Fibroblast of skin of abdomen (primary cell): ENCODE measurements at regions not wholly inside any gene's neighbourhood (a gene's known extent, or its start where the extent isn't known, plus 50 kb on each side); places are given as distances from the start of the nearest gene placed in this dataset.
"Not testable (repeated sequence)": the region's sequence is repeated elsewhere in the genome, so short reads cannot be mapped to it uniquely, and the experiment has no call there.

Experiments
- DNase-seq: peaks from one replicate; pipeline ENCODE4 v3.0.0-alpha.2; 2013

DNA sequence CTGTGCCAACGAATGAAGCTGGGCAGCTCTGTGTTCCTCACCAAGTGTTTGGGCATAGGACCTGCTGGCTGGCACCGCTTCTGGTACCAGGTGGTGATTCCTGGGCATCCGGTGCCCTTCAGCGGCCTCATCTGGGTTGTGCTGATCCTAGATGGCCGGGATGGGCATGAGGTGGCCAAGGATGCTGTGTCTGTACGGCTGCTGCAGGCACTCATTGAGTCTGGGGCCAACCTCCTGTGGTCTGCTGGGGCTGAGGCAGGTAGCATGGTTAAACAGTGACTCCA, 96.1 kb upstream of the PLEKHM1 start:
- DNase-seq = not testable (repeated sequence)

DNA sequence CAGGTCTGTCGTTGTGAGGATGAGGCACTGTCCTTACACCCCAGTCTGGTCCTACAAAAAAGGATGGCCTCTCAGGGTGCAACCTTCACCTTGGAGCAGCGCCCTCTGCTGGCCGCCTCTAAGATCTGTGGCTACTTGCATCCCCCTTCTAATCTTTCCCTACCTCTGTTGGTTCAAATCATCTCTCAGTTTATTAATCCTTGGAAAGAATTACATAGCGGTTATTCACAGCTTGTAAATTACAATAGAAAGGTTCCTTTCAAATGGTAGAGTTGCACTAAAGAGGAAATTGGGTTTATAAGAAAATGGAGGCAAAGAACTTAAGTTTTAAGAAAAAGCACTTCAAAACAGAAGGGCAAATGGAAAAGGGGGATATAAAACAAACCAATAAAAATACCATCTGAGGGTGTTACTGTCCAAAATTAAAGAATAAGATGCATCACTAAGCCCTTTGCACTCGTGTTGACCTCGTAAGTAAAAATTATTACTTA, 102.0 kb upstream of the PLEKHM1 start:
- DNase-seq = not testable (repeated sequence)

DNA sequence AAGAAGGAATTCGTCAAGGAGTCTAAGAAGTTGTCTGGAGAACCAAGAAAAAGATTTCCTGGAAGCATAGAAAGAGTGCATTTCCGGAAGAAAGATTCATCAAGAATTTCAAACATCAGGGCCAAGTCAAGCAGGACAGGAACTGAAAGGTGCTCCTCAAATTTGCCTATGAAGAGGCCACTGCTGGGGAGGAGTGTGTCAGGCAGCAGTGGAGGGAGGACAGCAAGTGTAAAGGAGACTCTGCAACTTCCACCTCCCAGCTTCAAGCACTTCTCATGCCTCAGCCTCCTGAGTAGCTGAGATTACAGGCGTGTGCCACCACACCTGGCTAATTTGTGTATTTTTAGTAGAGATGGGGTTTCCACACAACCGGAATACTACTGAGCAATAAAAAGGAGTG, 105.8 kb upstream of the PLEKHM1 start:
- DNase-seq = not testable (repeated sequence)

DNA sequence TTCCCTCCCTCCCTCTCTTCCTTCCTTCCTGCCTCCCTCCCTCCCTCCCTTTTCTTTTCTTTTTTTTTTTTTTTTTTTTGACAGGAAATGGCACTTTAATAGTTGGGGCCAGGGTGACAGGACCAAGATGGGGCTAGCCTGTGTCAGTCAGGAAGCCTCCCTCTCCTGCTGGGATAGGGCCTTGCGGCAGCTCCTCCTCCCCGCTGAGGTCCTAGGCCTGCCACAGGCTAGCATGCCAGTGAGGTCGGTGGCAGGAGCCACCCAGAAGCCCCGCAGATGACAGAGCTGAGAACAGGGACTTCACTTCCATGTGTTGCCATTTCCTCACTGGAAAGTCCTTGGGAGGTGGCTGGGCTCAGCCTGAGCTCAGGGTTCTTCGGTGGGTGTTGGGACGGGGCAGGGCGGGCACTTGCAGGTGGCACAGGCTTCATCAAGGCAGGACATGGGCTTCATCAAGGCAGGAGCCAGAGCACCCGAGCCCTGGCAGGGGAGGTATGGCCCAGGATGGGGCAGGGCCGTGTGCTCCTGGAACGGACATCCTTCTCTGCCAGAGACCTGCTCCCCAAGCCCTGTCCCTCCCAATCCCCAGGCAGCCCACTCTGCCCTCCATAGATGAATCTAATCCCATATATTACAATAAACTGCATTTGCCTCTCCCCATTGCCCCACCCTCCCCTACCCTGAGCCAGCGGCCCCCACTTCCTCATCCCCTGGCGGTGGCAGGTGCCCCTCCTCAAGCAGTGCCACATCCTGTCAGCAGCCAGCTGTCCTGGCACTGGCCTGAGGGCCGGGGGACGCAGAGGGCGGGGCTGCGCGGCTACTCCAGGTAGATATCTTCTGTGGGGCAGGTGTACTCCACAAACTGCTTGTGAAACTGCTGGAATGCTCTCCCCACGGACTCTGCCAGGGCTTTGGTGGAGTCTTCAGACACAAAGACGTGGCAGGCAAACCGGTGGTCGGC, 109.8 kb upstream of the PLEKHM1 start:
- not testable (repeated sequence) for DNase-seq

DNA sequence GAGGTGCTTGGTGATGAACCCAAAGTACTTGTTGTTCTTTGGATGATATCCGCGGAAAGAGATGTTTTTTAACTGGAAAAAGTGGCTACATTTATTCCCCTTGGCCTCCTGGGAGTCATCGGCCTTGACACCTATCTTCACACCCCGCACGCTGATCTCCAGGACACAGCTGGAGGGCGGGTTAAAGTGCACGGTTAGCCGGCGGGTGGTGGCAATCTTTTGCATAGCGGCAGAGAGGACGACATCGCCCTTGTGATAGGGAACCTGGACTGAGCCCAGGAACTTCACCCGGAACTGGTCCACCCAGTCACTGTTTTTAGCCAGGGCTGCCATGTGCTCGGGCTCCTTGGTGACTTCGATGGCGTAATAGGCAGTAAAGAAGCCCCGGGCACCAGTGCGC, 110.5 kb upstream of the PLEKHM1 start:
- DNase-seq = not testable (repeated sequence)

DNA sequence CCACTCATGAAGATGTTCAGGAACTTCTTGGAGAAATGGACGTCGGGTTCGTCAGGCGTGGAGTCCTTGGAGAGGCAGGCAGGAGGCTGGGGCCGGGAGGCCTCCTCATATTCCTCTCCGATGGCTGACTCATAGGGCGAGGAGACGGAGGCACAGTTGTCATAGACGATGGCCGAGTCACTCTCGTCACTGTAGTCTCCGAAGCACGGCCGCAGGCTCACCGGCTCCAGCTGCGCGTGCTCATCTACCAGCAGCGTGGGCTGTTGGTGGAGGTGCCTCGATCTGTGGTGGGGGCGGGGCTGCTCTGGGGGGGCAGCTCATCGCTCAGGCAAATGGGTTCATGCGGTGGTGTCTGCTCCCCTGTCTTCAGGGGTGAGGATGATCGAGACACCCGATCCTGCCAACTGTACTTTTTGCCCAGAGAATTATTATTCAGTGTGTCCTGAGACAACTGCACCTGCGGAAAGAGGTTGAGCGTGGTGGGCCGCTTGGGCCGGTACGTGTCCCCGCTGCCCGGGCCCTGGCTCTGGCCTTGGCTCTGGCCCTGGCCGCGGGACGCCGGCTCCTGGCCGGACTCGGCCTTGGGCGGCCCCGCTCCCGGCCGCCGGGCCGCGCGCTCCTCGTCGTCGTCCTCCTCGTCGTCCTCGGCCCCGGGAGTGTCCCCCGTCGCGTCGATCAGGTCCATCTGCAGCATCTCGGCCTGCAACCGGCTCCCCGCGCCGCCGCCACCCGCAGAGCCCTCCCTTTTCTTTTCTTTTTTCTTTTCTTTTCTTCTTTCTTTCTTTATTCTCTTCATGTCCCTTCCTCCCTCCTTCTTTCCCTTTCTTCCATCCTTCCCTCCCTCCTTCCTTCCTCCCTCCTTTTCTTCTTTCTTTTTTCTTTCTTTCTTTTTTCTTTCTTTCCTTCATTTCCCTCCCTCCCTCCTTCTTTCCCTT, 111.4 kb upstream of the PLEKHM1 start:
- not testable (repeated sequence) for DNase-seq

DNA sequence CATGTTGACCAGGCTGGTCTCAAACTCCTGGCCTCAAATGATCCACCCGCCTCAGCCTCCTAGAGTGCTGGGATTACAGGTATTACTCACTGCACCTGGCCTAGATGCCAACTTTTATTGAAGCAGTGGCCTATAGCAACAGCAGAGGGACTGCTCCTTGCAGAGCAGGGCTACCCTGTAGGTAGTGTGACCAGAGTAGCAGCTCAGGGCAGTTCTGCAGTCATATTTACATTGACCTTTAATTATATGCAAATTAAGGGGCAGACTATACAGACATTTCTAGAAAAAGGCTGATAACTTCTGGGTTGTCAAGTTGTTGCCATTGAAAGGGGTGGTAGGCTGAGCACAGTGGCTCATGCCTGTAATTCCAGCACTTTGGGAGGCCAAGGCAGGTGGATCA, 115.2 kb upstream of the PLEKHM1 start:
- DNase-seq = not testable (repeated sequence)

DNA sequence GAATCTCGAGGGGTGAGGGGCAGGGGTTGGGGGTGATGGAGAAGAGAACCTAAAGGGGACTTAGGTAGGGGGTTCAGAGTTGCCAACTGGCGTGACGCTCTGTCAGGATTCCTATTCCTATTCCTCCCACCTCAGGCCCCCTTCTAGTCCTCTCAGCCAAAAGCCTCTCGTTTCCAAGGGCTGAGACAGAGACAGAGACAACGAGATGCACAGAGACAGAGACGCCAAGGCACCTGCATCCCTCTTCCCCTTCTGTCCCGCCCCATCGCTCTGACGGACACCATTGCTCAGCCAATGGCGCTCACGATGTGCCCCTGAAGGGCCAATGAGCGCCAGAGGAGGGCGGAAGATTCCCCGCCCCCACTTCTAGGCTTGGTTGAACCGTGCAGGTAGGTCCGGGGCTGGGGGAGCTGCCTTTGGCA, 129.5 kb upstream of the PLEKHM1 start:
- DNase-seq = not testable (repeated sequence)

DNA sequence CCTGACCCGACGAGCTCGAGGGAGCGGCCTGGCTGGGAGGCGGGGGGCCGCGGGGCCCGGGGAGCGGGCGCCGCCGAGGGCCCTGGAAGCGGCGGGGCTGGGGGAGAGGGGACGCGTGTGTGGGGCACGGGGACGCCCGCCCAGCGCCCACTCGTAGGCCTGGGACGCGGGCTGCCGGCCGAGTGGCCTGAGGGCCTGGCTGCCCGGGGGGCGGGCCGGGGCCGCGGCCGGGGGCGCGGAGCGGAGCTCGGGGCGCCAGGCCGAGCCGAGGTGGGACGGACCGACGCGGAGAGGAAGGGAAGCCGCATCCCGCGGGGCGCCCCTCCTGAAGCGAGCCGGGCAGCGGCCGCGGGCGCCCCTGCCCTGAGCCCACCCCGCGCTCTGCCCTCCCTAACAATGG, 129.9 kb upstream of the PLEKHM1 start:
- DNase-seq = not testable (repeated sequence)

DNA sequence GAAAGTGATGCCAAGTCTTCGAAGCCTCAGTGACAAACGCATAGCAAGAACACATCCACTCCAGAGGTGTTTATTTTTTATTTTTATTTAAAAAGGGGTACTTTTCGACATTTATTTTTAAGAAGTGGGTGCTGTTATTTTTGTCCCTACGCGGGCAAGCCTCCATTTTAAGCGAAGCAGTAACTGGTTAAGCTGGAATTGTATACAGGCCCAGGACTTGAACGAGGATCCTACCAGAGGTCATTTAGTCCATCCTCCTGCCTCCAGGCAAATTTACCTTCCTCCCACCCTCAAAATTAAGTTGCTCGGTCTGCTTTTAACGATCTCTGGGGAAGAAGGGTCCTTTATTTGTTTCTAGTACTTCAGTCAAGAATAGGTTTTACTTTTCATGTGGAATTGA, 130.6 kb upstream of the PLEKHM1 start:
- DNase-seq = not testable (repeated sequence)

DNA sequence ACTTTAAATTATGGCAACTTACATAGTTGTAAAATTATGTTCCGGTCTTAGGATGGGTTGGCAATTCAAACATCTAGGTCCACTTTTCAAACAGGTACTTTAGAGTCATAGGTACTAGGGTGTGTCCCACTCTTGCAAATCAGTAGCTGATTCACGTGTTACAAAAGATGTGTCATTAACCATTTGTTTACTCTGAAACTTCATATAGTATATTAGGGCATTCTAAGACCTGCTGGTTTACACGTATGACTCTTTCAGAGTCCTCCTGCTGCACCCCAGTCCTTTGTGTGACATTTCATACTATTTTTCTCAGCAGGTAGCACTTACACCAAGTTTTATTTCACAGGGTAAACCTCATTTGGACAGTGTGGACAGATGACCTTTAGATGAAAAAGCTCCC, 131.8 kb upstream of the PLEKHM1 start:
- DNase-seq = not testable (repeated sequence)

DNA sequence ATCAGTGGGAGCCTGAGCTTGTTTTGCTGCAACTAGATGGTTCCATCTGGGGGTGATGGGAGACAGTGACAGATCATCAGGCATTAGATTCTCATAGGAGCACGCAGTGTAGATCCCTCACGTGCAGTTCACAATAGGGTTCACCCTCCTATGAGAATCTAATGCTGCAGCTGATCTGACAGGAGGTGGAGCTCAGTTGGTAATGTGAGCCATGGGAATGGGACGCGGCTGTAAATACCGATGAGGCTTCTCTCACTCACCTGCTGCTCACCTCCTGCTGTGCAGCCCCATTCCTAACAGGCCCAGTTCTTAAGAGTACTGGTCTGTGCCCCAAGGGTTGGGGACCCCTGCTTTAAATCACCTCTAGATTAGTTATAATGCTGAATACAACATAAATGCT, 137.5 kb upstream of the PLEKHM1 start:
- DNase-seq = no peak

DNA sequence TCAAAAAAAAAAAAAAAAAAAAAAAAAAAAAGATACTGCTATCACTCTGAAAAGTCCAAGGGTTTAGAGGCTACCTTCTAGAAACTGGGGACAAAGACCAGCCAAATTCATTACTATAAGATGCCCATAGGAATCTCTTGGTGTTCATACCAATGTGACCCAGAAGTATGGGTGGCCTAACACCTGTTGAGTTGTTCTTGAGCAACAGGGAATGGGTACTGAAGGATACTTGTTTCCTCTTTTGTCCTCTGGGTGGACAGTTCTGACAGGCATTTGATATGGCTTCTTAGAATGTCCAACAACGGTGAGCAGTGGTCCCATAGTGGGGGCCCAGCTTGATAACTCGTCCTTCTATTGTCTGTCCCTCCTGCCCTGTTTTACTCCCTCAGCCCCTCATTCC, 141.4 kb upstream of the PLEKHM1 start:
- no peak for DNase-seq

DNA sequence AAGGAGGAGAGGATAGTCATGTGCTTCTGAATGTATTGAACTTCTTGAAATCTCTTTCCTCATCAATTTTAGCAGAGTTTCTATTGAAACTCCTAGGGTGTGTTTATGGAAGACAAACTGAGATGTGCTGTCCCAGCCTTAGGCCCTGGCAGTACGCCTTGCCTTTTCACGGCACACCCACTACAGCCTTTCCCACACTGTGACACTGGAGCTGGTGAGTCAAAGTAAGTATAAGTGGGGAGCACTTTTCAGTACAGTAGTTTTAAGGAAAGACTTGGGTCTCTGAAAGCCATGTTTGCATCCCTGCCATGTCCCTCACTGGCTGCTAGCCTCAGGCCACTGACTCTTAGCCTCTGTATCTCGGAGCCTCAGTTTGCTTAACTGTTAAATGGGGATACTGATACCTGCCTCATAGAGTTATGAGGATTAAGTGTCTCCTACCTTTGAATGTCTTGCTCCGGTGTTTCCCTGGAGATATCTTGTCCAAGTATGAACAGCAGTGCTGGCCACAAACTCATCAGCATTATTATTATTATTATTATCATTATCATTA, 144.7 kb upstream of the CRHR1 start:
- DNase-seq = no peak

DNA sequence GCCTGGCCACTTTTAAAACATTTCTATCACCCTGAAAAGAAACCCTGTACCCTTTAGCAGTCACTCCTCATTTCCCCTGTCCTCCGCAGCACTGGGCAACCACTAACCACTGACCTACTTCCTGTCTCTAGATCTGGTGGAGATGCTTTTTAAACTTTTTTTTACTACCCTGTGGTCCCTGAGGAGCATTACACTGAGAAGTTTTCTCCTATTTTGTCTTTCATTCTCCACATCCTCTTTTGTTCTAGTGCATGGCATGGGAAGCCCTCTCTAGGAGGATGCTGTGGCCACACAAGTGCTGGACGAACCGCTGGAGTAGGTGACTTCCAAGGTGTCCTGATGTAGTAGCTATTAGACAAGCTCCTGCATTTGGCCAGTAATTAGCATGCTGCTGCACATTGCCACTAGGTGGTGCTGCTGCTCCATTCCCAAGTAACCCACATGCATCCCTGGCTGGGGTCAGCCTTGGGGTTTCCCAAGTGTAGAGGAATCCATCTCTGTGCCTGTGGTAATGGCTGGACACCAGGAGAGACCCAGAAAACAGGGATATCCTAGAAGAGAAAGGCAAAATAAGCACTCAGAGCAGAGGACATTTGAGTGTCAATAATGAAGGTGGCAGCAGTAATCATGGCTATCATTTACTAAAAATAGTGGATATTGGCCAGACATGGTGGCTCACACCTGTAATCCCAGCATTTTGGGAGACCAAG, 143.8 kb upstream of the CRHR1 start:
- DNase-seq = peak; percentile 68

DNA sequence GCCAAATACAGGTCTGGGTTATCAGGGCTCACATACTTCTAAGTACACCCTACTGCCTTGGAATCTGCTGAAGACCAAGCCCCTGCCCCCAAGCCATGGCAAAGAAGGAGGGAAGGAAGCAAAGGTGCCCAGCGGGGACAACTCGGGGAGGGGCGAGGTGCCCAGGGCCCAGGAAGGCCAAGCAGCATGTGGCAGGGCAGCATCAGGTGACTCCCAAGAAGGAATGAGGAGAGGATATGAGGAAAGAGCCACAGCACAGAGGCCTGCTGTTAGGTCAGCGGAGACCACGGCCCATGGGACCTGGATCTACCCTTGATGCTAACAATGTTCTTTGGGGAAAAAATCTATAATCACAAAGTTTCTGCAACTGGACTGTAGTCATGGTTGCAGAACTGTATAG, 142.6 kb upstream of the CRHR1 start:
- DNase-seq = no peak

DNA sequence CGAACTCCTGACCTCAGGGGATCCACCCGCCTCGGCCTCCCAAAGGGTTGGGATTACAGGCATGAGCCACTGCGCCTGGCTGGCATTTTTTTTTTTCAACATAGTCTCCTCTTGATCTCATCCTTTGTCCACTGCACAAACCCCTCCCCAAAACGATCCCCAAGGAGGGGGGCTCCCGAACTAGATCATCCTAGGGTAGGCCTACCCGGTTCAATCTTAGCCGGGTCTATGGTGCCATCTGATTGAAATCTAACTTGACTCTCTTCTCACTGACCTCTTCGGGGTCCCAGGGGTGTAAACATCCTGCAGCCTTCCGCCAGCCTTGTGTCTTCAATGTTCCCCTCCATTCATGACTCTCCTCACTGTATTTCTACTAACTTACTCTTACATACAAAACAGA, 140.5 kb upstream of the CRHR1 start:
- DNase-seq = no peak

DNA sequence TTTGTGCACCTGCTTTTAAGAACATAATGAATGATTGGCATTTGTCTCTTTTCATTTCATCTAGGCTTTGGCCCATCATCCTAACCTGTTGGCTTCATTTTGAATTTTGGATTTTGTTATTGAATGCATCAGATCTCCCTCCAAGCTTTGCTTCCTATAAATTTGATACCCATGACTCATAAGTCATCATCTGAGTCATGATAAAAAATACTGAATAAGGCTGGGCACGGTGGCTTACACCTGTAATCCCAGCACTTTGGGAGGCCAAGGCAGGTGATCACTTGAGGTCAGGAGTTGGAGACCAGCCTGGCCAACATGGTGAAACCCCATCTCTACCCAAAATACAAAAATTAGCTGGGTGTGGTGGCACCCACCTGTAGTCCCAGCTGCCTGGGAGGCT, 139.5 kb upstream of the CRHR1 start:
- DNase-seq = not testable (repeated sequence)

DNA sequence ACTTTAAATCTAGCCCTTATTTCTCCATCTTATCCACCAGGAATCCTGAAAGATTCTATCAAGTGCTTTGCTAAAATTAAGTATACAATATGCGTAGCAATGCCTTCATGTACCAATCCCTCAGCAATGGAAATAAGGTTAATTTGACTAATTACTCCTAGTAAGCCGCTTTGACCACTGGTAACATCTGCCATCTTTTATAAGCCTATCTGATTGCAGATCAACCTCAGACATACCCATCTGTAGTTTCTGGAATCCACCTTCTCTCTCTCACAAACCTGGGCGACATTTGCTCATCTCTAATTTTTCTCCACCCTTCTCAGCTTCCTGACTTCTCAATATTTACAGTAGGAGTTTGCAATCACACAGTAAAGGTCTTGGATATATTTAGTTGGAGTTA, 138.8 kb upstream of the CRHR1 start:
- no peak for DNase-seq

DNA sequence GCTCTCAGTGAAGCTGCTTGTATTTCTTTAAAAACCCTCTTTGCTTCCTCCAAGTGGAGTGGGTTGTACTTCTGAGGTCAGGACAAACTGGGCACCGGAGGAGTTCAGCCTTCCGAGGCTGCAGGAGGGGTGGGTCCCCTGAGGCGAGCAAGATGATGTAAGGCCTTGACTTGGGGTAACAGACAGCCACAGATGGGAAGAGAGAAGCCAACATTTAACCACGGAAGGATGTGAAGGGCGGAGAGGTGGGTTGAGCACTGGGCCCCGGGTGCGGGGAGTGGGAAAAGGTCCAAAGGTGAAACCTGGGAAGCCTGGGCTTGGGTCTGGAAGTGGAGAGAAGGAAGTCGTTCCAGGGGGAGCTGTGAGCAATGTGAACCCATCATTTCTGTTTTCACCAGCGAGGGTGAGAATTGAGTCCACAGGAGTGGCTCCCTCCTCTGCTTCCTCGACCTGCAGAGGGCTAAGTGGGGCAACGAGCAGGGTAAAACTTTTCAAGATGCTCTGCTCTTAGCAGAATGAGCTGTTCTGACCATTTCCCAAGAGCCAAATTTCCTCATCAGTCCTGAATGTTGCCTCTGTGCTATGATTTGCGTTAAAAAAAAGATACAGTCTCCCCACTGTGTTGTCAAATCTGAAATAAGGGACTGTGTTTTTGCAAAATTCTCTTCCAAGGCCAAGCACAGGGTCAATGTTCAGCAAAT, 137.7 kb upstream of the CRHR1 start:
- no peak for DNase-seq

DNA sequence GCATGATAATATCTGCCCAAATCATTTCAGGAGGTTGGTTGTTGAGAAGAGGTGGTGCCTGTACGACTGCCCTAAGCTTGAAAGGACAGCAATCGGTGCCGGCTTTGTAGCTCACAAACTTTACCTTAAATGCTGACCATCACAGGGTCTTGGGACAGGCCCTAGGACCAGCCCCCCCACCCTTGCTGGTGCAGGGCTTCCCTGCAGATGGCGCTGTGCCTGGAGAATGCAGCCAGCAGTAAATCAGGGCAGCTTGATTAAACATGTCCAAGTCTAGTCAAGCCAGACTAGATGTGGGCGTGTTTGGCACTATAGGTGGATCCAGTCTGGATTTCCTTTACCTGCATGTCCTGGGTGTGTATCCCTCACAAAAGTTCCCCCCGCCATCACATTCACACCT, 135.5 kb upstream of the CRHR1 start:
- DNase-seq = no peak

DNA sequence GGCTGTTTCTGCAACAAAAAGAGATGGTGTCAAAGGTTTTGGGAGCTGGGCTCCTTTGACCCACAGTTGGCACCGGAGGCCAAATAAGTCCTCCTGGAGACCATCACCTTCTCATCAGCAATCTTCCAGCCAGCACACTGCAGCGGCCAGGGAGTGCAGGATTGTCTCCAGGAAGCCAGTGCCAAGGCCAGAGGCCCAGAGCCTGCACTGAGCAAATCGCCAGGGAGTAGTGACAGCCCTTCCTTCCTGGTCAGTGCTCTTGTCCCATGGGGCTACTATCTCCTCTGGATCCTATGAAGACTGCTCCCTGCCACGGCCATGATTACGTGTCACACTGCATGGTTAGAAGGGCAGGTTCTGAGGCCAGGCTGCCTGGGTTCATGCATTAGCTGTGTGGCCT, 134.3 kb upstream of the CRHR1 start:
- DNase-seq = no peak
